B cell (primary cell): ENCODE measurements at regions not wholly inside any gene's neighbourhood (a gene's known extent, or its start where the extent isn't known, plus 50 kb on each side); places are given as distances from the start of the nearest gene placed in this dataset.

Source experiments
- ATAC-seq: fragments of 200-7000 bp; cut with Tn5 transposase; one replicate; pipeline ENCODE4 v1.10.0; 2021; ENCODE audit warnings: low read depth, mild to moderate bottlenecking, moderate number of reproducible peaks, moderate library complexity
- CTCF ChIA-PET: fragments of 350-600 bp; sonication (Branson Sonifier 250); formaldehyde crosslinking; loops from one replicate; lab custom pipeline; 2021; ENCODE audit warnings: antibody characterized with exemption, inconsistent platforms; lab: Charles Lee
- POLR2A ChIA-PET: fragments of 350-600 bp; sonication (Branson Sonifier 250); formaldehyde crosslinking; loops from one replicate; lab custom pipeline; 2021; ENCODE audit warnings: antibody characterized with exemption; lab: Charles Lee
- DNase-seq: peaks from one replicate; pipeline ENCODE4 v3.0.0; 2013
- H2AFZ ChIP-seq: 2 replicates; pipeline ENCODE4 v1.6.1; 2012; ENCODE audit warnings: mild to moderate bottlenecking, low read depth, low read length; ENCODE audit not compliant: insufficient read depth, poor library complexity, severe bottlenecking
- H3K27ac ChIP-seq, 2 donors: 1 replicate in 1 of 2; 2 replicates in 1 of 2; pipeline ENCODE4 v1.5.1; 2012 to 2013; ENCODE audit warnings: low read length in 2 of 2, mild to moderate bottlenecking in 2 of 2, moderate library complexity in 1 of 2
- H3K27me3 ChIP-seq, 4 experiments: fragments of 200-600 bp in 1 of 4; sonication (generic) in 1 of 4; replicated peaks in 1 of 4; 1 replicate in 2 of 4; 2 replicates in 2 of 4; pipeline versions ENCODE4 v1.6.1 to v1.7.0; 2013 to 2016; ENCODE audit warnings: low read length in 3 of 4, mild to moderate bottlenecking in 2 of 4, mixed read lengths in 1 of 4, moderate library complexity in 1 of 4; ENCODE audit not compliant: insufficient read depth in 4 of 4, control insufficient read depth in 3 of 4; ENCODE audit errors: control extremely low read depth in 1 of 4
- H3K36me3 ChIP-seq, 2 experiments: replicated peaks in 1 of 2; 1 replicate in 1 of 2; 2 replicates in 1 of 2; pipeline versions ENCODE4 v1.6.1 to v1.7.1; 2013; ENCODE audit warnings: low read length in 1 of 2; ENCODE audit not compliant: insufficient read depth in 2 of 2, control insufficient read depth in 1 of 2; ENCODE audit errors: control extremely low read depth in 1 of 2, extremely low read depth in 1 of 2
- H3K4me1 ChIP-seq, 2 donors: fragments of 200-600 bp in 1 of 2; sonication (generic) in 1 of 2; 1 replicate in 1 of 2; 2 replicates in 1 of 2; pipeline versions ENCODE4 v1.5.1 to v1.6.1; 2013 to 2017; ENCODE audit warnings: low read length in 2 of 2; ENCODE audit not compliant: control insufficient read depth in 2 of 2, insufficient read depth in 2 of 2
- H3K4me2 ChIP-seq: replicated peaks from 2 replicates; pipeline ENCODE3; 2012; ENCODE audit warnings: mild to moderate bottlenecking, low read depth, low read length; ENCODE audit not compliant: poor library complexity, severe bottlenecking
- H3K4me3 ChIP-seq, 5 experiments: fragments of 200-600 bp in 1 of 5; sonication (generic) in 1 of 5; 1 replicate in 3 of 5; 2 replicates in 2 of 5; pipeline versions ENCODE4 v1.5.1 to v1.7.0; 2011 to 2016; ENCODE audit warnings: low read length in 4 of 5, mild to moderate bottlenecking in 4 of 5, low read depth in 2 of 5, control low read depth in 1 of 5, moderate library complexity in 1 of 5; ENCODE audit not compliant: insufficient read depth in 1 of 5; ENCODE audit errors: control extremely low read depth in 1 of 5, extremely low read depth in 1 of 5
- H3K79me2 ChIP-seq: fragments of 200-600 bp; sonication (generic); one replicate; pipeline ENCODE4 v1.6.0; 2016; ENCODE audit warnings: low read length; ENCODE audit not compliant: control insufficient read depth, insufficient read depth
- H3K9ac ChIP-seq: fragments of 200-600 bp; sonication (generic); 2 replicates; pipeline ENCODE4 v1.6.1; 2017; ENCODE audit warnings: mild to moderate bottlenecking, low read length, moderate library complexity
- H3K9me3 ChIP-seq, 3 donors: one replicate each; pipeline versions ENCODE4 v1.6.1 to v1.7.1; 2013; ENCODE audit warnings: low read length in 2 of 3; ENCODE audit not compliant: control insufficient read depth in 2 of 3, insufficient read depth in 1 of 3; ENCODE audit errors: control extremely low read depth in 1 of 3
- H4K20me1 ChIP-seq: 2 replicates; pipeline ENCODE4 v1.6.0; 2012; ENCODE audit warnings: mild to moderate bottlenecking, low read length; ENCODE audit not compliant: insufficient read depth, control insufficient read depth, poor library complexity, severe bottlenecking
- H3K27ac Mint-ChIP-seq: one replicate; pipeline ENCODE4 v1.8.0; 2021; ENCODE audit warnings: mixed read lengths
- H3K27me3 Mint-ChIP-seq: one replicate; pipeline ENCODE4 v1.8.0; 2021; ENCODE audit warnings: mixed read lengths
- H3K4me1 Mint-ChIP-seq: one replicate; pipeline ENCODE4 v1.8.0; 2021; ENCODE audit warnings: mixed read lengths
- H3K4me3 Mint-ChIP-seq: one replicate; pipeline ENCODE4 v1.8.0; 2021; ENCODE audit warnings: mixed read lengths
- H3K9me3 Mint-ChIP-seq: one replicate; pipeline ENCODE4 v1.8.0; 2022; ENCODE audit warnings: mixed read lengths; ENCODE audit not compliant: insufficient read depth
- EZH2 ChIP-seq: IDR thresholded peaks from 2 replicates; pipeline ENCODE4 v1.6.1; 2012; ENCODE audit warnings: borderline replicate concordance, low read depth, mild to moderate bottlenecking, moderate library complexity, low read length; ENCODE audit not compliant: insufficient read depth, poor library complexity, severe bottlenecking
- WGBS: methylation state at CpG from one replicate; pipeline ENCODE4 v1.1.5; 2013; ENCODE audit warnings: missing lambda C conversion rate; ENCODE audit not compliant: insufficient coverage; 5-methylcytosine and 5-hydroxymethylcytosine counted together
- intact Hi-C: fragments of 100-400 bp; cut with micrococcal nuclease; formaldehyde crosslinking; loops from one replicate; pipeline ENCODE4 v1.10.0; 2022
- TF ChIP-seq, protein P1 (sequence below): fragments of 200-600 bp; IDR thresholded peaks from one replicate; pipeline ENCODE4 v1.8.0; 2022; ENCODE audit warnings: antibody characterized with exemption, mild to moderate bottlenecking

DNA sequence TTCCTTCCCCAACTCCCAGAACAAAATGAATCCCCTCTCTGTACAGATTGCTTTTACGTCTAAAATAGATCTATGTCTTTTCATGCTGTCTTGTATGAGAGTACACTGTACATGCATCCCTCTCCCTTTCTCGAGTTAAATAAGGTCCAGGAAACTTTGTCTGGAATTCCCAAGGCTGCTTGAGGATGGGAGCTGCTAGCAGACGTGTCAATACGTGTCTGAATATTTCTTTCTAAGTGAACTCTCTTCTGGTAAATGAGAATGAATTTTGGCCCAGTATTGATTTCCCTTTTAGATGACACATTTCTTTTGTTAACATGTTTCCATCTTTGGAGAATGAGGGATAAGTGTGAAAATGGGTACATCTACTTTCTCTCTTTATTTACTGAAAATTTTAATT, 59.6 kb upstream of the GAS1 start:
- no peak overlapping the region for H3K4me2 ChIP-seq
- H3K9me3 ChIP-seq = peaks cover 0 to 4% (median 0%) of the 10 kb centered on the region in 3 donors
- H3K4me1 Mint-ChIP-seq = no peaks in the 10 kb centered on the region
- H2AFZ ChIP-seq = no peak overlapping the region
- ATAC-seq = no peak
- H3K79me2 ChIP-seq = no peaks in the 10 kb centered on the region
- no peak for TF ChIP-seq EZH2
- TF ChIP-seq, protein P1, sequence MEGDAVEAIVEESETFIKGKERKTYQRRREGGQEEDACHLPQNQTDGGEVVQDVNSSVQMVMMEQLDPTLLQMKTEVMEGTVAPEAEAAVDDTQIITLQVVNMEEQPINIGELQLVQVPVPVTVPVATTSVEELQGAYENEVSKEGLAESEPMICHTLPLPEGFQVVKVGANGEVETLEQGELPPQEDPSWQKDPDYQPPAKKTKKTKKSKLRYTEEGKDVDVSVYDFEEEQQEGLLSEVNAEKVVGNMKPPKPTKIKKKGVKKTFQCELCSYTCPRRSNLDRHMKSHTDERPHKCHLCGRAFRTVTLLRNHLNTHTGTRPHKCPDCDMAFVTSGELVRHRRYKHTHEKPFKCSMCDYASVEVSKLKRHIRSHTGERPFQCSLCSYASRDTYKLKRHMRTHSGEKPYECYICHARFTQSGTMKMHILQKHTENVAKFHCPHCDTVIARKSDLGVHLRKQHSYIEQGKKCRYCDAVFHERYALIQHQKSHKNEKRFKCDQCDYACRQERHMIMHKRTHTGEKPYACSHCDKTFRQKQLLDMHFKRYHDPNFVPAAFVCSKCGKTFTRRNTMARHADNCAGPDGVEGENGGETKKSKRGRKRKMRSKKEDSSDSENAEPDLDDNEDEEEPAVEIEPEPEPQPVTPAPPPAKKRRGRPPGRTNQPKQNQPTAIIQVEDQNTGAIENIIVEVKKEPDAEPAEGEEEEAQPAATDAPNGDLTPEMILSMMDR = no peak
- no peak for DNase-seq
- no peaks in the 10 kb centered on the region for H3K9me3 Mint-ChIP-seq
- intact Hi-C loops = no loop called here
- H4K20me1 ChIP-seq = no peaks in the 10 kb centered on the region
- WGBS = no CpG with 5 or more reads among the region's 4 CpGs
- H3K4me3 Mint-ChIP-seq = no peak overlapping the region
- H3K27me3 ChIP-seq = no peaks in the 10 kb centered on the region
- H3K27ac Mint-ChIP-seq = no peak overlapping the region
- H3K4me1 ChIP-seq = no peaks in the 10 kb centered on the region
- H3K9ac ChIP-seq = no peak overlapping the region
- CTCF ChIA-PET = no interaction called here
- no peak overlapping the region for H3K4me3 ChIP-seq
- H3K36me3 ChIP-seq = no peaks in the 10 kb centered on the region
- peaks cover 7% of the 10 kb centered on the region for H3K27me3 Mint-ChIP-seq
- no peak overlapping the region for H3K27ac ChIP-seq
- POLR2A ChIA-PET = no interaction called here

DNA sequence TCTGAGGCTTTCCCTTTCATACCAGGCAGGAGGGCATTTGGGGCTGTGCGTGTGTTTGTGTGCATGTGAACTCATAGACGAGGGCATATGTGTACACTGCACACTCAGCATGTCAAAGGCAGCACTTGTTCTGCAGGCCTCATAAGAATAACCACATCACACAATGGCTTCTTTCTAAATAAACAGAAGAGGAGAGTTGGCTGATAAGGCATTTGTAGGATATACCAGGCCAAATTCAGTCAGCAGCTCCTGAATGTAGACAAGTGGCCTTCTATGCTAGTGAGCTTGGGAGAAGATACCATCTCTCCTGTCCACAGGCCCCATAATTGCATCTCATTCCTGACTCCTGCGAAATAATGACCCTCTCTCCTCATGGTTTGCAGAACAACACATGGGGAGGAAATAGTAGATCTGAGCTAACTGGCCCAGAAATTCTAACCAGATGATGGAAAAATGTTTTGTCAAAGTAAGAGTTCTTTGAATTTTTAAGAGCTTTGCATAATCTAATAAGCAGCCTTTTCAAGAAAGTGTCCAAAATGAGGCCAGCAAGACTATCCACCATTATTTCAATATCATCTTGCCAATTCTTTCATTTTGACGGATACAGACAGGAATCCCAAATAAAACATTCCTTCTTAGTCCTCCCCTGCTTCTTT, 60.5 kb upstream of the GAS1 start:
- peaks cover 0 to 8% (median 0%) of the 10 kb centered on the region in 3 donors for H3K9me3 ChIP-seq
- intact Hi-C loops = no loop called here
- POLR2A ChIA-PET = no interaction called here
- 100% methylated on average over 1 of the region's 4 CpGs for WGBS
- H3K27me3 ChIP-seq = no peaks in the 10 kb centered on the region
- no peaks in the 10 kb centered on the region for H4K20me1 ChIP-seq
- H3K36me3 ChIP-seq = no peaks in the 10 kb centered on the region
- H3K79me2 ChIP-seq = no peaks in the 10 kb centered on the region
- no peaks in the 10 kb centered on the region for H3K4me1 ChIP-seq
- Mint-ChIP-seq H3K27ac (no peak overlapping the region), H3K9me3 (no peaks in the 10 kb centered on the region), H3K27me3 (peaks cover 7% of the 10 kb centered on the region), H3K4me1 (no peaks in the 10 kb centered on the region), H3K4me3 (no peak overlapping the region)
- no peak overlapping the region for H3K9ac ChIP-seq
- no peak for TF ChIP-seq EZH2
- no peak overlapping the region for H3K4me2 ChIP-seq
- no peak overlapping the region for H3K4me3 ChIP-seq
- CTCF ChIA-PET = no interaction called here
- H2AFZ ChIP-seq = no peak overlapping the region
- ATAC-seq = no peak
- no peak for DNase-seq
- H3K27ac ChIP-seq = no peak overlapping the region
